Stimulated activated memory B cell treated with anti-CD40 and anti-IgM and Interleukin-4, amounts not matched to agents 10 μg/mL and 1 μg/mL and 100 μg/mL, for 72 hours (primary cell): ENCODE measurements at regions not wholly inside any gene's neighbourhood (a gene's known extent, or its start where the extent isn't known, plus 50 kb on each side); places are given as distances from the start of the nearest gene placed in this dataset.

Experiments used
- ATAC-seq: fragments of 150-1000 bp; cut with Tn5 transposase; 2 replicates; pipeline ENCODE4 v1.10.0; 2021
- H3K27ac Mint-ChIP-seq: one replicate; pipeline ENCODE4 v1.8.0; 2022; ENCODE audit warnings: mild to moderate bottlenecking, mixed read lengths
- H3K27me3 Mint-ChIP-seq: one replicate; pipeline ENCODE4 v1.8.0; 2022; ENCODE audit warnings: mixed read lengths
- H3K36me3 Mint-ChIP-seq: one replicate; pipeline ENCODE4 v1.8.0; 2022; ENCODE audit warnings: mixed read lengths
- H3K4me1 Mint-ChIP-seq: one replicate; pipeline ENCODE4 v1.8.0; 2022; ENCODE audit warnings: mixed read lengths
- H3K4me3 Mint-ChIP-seq: one replicate; pipeline ENCODE4 v1.8.0; 2022; ENCODE audit warnings: mild to moderate bottlenecking, moderate library complexity, mixed read lengths
- H3K9me3 Mint-ChIP-seq: one replicate; pipeline ENCODE4 v1.8.0; 2022; ENCODE audit warnings: mixed read lengths

DNA sequence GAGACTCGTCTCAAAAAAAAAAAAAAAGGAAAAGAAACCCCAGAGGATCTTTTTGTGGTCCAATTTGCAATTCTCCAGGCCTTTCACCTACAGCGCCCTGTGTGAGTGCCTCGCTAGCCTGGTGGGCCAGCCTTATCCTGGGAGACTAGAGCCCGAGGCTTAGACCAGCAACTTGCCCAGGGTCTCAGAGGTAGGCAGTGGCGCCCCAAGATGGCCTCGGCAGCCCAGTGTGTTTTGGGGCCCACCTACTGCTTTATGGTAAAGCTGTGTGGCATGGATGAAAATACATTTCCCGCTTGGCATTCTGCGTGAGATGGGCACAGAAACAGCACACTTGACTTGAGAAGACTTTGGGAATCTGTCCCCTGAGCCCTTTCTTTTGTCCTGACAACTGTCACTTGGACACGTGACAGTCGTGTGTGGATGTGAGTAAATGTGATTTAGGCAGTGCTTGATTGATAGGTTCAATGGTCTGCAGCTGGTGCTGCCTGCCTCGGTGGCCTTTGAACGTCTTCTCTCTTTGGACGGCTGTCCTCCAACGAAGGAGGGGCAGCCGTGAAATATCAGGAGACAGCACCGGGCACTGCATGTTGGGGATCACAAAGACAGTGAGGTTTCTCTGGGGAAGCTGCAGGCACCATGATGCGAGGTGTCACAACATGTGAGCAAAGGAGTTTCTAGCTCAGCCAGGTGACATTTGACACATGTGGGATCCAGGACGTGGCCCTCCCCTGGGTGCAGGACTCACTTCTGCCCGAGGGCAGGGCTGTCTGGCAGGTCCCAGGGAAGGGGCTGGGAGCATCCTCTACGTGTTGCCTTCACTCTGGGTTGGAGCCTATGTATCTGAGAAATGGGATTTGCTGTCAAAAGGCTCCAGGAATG lies 209.5 kb upstream of the TWIST2 start:
- Mint-ChIP-seq H3K4me1 (no peaks in the 10 kb centered on the region), H3K4me3 (no peak overlapping the region), H3K36me3 (no peaks in the 10 kb centered on the region), H3K9me3 (peaks cover 3% of the 10 kb centered on the region), H3K27me3 (peaks cover 33% of the 10 kb centered on the region), H3K27ac (no peak overlapping the region)
- no peak for ATAC-seq

DNA sequence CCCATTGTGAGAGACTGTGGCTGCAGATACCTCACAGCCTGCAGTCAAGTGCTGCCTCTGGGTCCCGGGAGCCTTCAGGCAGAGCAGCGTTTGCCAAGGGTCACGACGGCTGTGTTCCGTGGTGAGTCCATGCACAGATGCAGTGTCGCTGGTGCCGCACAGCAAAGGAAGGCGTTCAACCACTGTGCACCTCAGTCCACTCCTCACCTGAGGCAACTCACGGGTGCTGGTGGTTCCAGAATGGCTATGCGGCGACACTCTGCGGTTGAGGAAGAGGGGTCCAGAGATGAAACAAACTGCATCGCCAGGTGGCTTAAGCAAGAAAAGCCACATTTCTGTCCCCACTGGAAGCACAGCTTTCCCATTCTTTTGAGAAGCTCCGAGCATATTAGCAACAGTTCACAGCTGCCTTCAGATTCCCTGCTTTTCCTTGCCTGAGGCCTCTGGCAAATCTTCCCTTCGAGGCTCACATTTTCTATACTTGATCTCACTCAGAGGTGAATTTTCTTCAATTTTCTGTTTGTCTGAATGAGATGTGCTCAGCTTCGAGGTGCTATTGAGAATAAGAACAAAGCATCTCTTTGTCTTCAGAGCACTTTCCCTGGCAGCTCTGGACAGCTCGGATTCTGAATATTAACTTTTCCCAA lies 208.8 kb upstream of the TWIST2 start:
- Mint-ChIP-seq H3K4me1 (peaks cover 6% of the 10 kb centered on the region), H3K27ac (no peak overlapping the region), H3K36me3 (no peaks in the 10 kb centered on the region), H3K9me3 (peaks cover 3% of the 10 kb centered on the region), H3K27me3 (peaks cover 33% of the 10 kb centered on the region), H3K4me3 (no peak overlapping the region)
- ATAC-seq: no peak

DNA sequence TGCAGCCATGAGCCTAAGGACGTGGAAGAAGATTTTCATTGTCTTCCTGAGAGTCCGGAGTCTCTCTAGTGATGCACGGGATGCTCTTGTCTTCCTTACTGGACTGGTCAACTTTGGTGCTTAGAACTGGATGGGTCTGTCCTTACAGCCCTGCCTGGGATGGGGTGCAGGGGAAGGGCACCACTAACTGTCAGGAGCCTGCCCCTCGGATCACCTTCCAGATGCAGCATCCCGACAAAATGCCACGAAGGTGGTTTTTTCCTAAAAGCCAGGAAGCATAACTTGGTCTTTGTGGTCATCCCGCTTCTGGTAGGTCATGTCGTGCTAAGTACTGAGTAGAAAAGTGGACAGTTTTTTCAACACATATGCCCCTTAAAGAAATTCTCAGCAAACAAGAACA lies 207.4 kb upstream of the TWIST2 start:
- Mint-ChIP-seq H3K27ac (no peak overlapping the region), H3K36me3 (no peaks in the 10 kb centered on the region), H3K4me1 (peaks cover 9% of the 10 kb centered on the region)

DNA sequence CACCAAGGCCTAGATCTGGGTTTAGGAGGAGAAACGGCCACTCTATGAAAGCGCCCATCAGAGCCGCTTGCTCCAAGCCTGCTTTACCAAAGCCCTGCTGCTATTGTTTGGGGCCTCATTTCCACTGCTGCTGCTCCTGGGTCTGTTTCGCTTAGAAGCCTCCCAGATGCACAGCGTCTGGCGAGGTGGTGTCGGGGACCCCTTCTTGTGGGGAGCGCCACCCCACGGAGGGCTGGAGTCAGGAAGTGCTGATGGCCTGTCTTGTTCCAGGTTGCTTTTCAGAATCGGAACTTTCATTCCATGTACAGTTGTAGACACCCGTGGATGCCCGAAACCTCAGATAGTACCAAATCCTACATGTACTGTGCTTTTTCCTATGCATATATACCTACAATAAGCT lies 204.9 kb upstream of the TWIST2 start:
- Mint-ChIP-seq H3K36me3 (no peaks in the 10 kb centered on the region), H3K4me1 (peaks cover 9% of the 10 kb centered on the region), H3K27ac (no peak overlapping the region), H3K9me3 (no peaks in the 10 kb centered on the region), H3K4me3 (no peak overlapping the region), H3K27me3 (peaks cover 23% of the 10 kb centered on the region)
- ATAC-seq: no peak

More for the DNA sequence above, 207.4 kb upstream of the TWIST2 start:
- no peaks in the 10 kb centered on the region for H3K9me3 Mint-ChIP-seq
- H3K27me3 Mint-ChIP-seq: peaks cover 23% of the 10 kb centered on the region
- H3K4me3 Mint-ChIP-seq: no peak overlapping the region
- ATAC-seq: no peak

DNA sequence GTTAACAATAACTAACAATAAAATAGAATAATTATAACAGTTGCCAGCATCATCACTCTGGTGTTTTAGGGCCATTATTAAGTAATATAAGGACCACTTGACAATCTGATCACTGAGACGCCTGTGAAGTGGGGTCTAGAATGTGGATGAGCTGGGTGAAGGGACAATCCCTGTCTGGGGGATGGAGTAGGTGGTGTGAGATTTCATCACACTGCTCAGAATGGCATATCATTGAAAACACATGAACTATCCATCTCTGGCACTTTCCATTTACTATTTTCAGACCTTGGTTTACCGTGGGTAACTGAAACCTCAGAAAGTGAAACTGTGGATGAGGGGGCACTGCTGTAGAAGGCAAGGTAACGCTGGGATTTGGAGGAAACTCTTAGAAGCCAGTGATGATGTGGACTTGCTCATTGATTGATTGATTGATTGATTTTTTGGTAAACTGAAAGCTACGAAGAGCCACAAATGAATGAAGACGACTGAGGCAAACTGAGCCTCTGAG lies 204.4 kb upstream of the TWIST2 start:
- Mint-ChIP-seq H3K9me3 (no peaks in the 10 kb centered on the region), H3K4me3 (no peak overlapping the region), H3K27ac (no peak overlapping the region), H3K36me3 (no peaks in the 10 kb centered on the region), H3K27me3 (peaks cover 22% of the 10 kb centered on the region), H3K4me1 (peaks cover 9% of the 10 kb centered on the region)
- ATAC-seq: no peak

DNA sequence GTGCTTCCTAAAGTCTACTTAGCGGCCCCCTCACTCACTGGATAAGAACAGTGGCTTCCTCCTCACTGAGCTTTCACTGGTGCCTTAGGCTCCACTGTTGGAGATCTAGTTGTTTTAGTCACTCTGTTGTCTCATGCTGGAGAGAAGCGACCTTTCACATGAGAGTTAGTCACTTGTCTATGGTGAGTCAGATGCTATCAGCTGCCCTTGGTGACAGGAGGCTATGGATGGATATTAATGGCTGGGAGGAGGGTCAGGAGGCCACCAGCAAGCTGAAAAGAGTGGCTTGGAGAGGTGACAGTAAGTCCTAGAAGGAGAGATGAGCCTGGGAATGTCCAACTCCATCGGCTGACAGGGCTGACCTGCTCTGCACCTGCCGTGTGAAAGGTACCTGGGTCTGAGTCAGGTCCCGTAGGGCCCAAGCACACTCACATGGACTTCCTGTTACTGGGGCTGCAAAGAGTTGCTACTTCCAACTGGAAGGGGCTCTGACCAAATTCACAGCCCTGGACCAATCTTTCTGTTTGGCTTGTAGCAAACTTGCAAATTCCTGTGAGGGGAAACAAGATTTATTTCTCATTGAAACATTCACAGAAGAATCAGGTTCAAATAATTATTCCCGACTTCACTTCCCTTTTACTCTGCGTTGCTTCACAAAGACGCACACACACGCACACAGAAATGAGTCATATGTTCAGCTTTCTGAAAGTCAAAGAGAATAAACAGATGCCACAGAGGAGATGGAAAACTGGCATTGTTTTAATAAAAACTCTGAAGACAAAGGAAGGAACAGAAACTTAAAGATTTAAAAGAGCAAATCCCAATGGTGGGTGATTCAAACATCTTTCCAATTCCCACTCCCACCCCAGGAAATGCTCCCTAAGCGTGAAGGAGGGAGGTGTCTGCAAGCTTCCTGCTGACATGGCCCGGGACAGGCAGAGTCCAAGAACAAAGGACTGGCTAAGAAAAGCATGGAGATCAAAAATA lies 203.5 kb upstream of the TWIST2 start:
- peaks cover 9% of the 10 kb centered on the region for H3K4me1 Mint-ChIP-seq
- no peaks in the 10 kb centered on the region for H3K9me3 Mint-ChIP-seq
- peaks cover 15% of the 10 kb centered on the region for H3K27me3 Mint-ChIP-seq
- ATAC-seq: peak; percentile 47
- H3K4me3 Mint-ChIP-seq: no peak overlapping the region
- no peaks in the 10 kb centered on the region for H3K36me3 Mint-ChIP-seq
- no peak overlapping the region for H3K27ac Mint-ChIP-seq

DNA sequence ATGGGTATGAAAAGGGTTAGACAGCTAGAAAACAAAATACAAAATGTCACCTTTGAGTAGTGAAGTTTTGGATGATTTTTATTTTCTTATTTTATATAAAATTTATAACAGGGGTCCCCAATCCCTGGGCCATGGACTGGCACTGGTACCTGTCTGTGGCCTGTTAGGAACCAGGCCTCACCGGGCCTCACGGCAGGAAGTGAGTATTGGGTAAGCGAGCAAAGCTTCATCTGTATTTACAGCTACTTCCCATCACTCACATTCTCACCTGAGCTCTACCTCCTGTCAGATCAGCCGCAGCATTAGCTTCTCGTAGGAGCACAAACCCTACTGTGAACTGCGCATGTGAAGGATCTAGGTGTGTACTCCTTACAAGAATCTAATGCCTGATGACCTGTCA lies 202.8 kb upstream of the TWIST2 start:
- Mint-ChIP-seq H3K27ac (no peak overlapping the region), H3K4me1 (peaks cover 9% of the 10 kb centered on the region), H3K27me3 (peaks cover 16% of the 10 kb centered on the region), H3K9me3 (no peaks in the 10 kb centered on the region), H3K4me3 (no peak overlapping the region), H3K36me3 (no peaks in the 10 kb centered on the region)
- no peak for ATAC-seq

DNA sequence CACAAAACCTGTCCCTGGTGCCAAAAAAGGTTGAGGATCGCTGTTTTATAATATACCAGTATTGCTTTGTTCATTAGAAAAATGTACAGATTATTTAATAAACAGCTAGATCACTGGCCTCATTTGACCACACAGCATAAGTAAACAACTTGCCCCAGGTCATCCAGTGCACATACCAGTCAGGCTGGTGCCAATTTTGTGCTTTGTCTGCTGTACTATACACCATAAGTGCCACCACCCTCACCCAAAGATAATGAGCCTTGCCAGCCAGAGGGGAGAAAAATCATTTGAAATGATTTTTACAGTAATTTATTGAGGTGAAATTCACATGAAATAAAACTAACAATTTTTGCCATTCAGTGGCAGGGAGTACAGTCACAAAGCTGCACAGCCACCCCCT lies 202.2 kb upstream of the TWIST2 start:
- Mint-ChIP-seq H3K27me3 (peaks cover 16% of the 10 kb centered on the region), H3K27ac (no peak overlapping the region), H3K9me3 (no peaks in the 10 kb centered on the region), H3K36me3 (no peaks in the 10 kb centered on the region), H3K4me3 (no peak overlapping the region), H3K4me1 (peaks cover 9% of the 10 kb centered on the region)
- ATAC-seq: no peak

DNA sequence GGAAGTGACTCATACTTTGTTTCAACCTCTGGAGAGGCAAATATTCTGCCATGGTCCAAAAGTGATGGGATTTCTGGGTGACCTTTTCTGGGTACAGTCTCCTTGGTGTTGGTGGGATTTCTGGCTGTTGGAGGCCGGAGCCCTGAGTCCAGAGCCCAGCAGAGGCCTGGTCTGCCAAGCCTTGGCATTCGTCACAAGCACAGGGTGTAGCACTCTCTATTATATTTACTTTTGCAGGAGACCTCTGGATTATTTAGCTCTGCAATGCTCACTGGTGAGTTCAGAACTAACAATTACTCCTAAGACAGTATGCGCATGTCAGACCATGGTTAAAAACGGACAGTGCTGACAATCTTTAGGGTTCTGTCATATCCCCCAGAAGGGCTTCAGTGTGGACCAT lies 201.6 kb upstream of the TWIST2 start:
- Mint-ChIP-seq H3K4me1 (peaks cover 9% of the 10 kb centered on the region), H3K27me3 (peaks cover 20% of the 10 kb centered on the region), H3K36me3 (no peaks in the 10 kb centered on the region), H3K9me3 (no peaks in the 10 kb centered on the region), H3K4me3 (no peak overlapping the region), H3K27ac (no peak overlapping the region)
- ATAC-seq: no peak

DNA sequence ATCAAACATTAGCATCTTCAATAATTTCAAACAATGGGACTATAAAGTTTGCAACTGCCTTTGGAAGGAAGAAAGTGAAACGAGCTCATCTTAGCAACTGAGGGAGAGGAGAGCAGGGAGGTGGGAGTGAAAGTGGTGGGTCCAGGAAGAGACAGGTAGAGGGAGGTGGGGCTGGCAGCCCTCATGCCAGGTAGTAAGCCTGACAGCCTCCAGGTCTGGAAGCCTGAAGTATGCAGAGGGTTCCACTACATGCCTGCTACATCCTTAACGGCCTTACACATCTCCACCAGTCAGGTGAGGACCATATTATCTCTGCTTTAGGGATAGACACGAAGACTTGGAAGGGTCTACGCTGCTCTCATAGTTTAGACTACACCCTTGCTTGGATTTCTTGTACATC lies 201.1 kb upstream of the TWIST2 start:
- H3K9me3 Mint-ChIP-seq: no peaks in the 10 kb centered on the region
- no peak overlapping the region for H3K27ac Mint-ChIP-seq
- H3K36me3 Mint-ChIP-seq: no peaks in the 10 kb centered on the region
- no peak for ATAC-seq
- H3K4me1 Mint-ChIP-seq: peaks cover 9% of the 10 kb centered on the region
- H3K27me3 Mint-ChIP-seq: peaks cover 25% of the 10 kb centered on the region
- no peak overlapping the region for H3K4me3 Mint-ChIP-seq

DNA sequence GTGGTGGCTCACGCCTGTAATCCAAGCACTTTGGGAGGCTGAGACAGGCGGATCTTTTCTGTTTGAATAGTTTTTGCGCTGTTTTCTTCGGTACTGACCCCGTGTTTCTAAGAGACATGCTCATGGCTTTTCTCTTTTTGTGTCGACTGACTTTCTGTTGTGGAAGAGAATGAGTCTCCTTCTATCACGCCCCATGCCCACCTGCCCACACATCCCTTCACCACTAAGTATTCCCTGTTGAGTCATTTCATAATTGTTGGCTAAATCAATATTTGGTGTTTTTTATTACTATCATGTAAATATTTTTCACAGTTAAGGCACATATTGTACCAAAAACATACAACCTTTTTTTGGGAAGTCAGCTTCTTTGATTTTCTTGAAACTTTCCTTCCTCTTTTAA lies 198.8 kb upstream of the TWIST2 start:
- Mint-ChIP-seq H3K27ac (no peak overlapping the region), H3K9me3 (no peaks in the 10 kb centered on the region), H3K36me3 (no peaks in the 10 kb centered on the region), H3K27me3 (peaks cover 43% of the 10 kb centered on the region), H3K4me1 (peaks cover 2% of the 10 kb centered on the region), H3K4me3 (no peak overlapping the region)
- no peak for ATAC-seq

DNA sequence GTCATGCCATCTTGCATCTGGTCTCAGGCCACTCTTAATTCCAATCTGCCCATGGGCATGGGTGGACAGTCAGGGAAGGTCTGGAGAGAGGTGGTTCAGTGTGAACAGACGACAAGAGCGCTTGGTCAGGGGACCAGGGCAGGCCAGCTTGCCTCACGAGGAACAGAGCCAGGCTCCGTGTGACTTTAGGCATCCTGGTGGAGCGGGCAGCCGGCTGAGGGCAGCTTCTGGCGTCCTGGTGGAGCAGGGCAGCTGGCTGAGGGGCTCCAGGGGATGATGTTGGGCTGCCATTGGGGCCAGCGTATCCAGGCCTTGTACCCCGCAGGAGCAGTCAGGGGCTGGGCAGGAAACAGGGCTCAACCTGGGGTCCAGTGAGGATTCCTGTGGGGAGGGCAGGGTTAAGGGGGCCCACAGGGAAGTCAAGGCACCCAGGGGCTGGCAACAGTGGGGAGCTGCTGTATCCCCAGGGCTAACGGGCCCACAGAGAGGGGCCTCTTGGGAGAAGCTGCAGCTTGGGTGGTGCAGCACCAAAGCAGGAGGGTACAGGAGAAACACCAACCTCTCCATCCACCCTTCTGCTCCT lies 197.9 kb upstream of the TWIST2 start:
- no peak overlapping the region for H3K4me3 Mint-ChIP-seq
- no peaks in the 10 kb centered on the region for H3K9me3 Mint-ChIP-seq
- H3K27ac Mint-ChIP-seq: no peak overlapping the region
- H3K27me3 Mint-ChIP-seq: peaks cover 43% of the 10 kb centered on the region
- ATAC-seq: no peak
- H3K36me3 Mint-ChIP-seq: no peaks in the 10 kb centered on the region
- H3K4me1 Mint-ChIP-seq: no peaks in the 10 kb centered on the region

DNA sequence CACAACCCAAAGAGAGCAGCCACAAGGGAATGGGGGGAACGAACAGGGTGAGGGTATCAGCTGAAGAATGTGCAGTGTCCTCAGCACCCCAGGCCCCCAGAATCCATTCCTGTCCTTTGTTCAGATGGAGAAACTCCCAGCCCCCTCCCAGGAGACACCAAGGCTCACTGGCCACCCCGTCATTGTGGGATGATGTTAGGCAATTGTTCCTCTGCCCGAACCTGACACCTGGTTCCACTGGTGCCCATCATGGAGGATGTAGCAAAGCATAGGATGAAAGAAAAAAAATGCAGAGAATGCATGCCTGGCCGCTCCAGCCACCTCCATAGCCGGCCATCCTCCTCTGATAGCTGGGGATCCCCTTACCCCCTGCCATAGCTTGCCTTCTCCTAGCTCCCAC lies 197.3 kb upstream of the TWIST2 start:
- no peak for ATAC-seq
- Mint-ChIP-seq H3K27ac (no peak overlapping the region), H3K9me3 (no peaks in the 10 kb centered on the region), H3K36me3 (no peaks in the 10 kb centered on the region), H3K4me3 (no peak overlapping the region), H3K4me1 (no peaks in the 10 kb centered on the region), H3K27me3 (peaks cover 43% of the 10 kb centered on the region)

DNA sequence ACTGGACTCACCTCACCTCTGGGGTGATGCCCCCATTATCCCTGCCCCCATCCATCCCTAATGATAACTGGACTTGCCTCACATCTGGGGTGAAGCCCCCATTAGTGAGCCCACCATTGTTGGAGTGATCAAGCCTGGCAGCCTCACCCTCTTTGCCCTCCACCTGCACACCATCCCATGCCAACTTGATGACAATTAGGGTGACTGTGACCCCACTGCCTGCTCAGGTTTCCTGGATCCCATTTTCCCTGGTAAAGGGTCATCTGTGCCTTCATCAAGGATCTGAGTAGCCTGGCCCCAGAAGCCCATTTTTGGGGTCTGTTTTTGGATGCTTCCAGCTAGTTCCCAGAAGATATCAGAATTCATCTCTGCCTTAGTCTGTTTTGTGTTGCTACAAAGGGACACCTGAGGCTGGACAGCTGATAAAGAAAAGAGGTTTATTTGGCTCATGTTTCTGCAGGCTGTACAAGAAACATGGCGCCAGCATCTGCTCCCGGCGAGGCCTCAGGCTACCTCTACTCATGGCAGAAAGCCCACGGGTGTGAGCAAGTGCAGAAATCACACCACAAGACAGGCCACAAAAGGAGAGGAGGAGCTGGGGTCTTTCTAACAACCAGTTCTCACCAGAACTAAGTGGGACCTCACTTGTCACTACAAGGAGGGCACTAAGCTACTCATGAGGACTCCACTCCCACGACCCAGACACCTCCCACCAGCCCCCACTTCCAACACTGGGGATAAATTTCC lies 196.4 kb upstream of the TWIST2 start:
- Mint-ChIP-seq H3K27me3 (peaks cover 43% of the 10 kb centered on the region), H3K4me3 (no peak overlapping the region), H3K4me1 (no peaks in the 10 kb centered on the region), H3K36me3 (no peaks in the 10 kb centered on the region), H3K9me3 (peaks cover 3% of the 10 kb centered on the region), H3K27ac (no peak overlapping the region)
- ATAC-seq: no peak
